ENCODE measurements at regions not wholly inside any gene's neighbourhood (a gene's known extent, or its start where the extent isn't known, plus 50 kb on each side); places are given as distances from the start of the nearest gene placed in this dataset.

DNA sequence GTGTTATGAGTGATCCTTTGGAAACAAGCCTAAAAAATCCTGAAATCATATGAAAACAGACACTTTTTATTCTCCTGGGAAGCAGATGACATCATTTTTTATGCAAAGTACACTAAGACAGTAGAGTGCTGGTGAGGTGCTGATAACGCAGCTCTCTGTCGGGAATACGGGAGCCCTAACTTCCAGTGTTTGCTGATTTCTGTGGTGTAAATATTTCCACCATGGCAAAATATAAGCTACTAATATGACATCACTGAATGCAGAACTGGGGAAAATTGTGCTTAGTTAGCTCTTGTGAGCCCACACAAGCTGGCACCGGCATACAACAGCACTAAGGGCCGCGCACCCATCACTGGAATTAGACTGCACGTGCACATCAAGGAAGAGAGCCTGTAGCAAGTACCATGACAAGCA, 82.6 kb downstream of the FAM76B start:
- TF ChIP-seq, protein P1, sequence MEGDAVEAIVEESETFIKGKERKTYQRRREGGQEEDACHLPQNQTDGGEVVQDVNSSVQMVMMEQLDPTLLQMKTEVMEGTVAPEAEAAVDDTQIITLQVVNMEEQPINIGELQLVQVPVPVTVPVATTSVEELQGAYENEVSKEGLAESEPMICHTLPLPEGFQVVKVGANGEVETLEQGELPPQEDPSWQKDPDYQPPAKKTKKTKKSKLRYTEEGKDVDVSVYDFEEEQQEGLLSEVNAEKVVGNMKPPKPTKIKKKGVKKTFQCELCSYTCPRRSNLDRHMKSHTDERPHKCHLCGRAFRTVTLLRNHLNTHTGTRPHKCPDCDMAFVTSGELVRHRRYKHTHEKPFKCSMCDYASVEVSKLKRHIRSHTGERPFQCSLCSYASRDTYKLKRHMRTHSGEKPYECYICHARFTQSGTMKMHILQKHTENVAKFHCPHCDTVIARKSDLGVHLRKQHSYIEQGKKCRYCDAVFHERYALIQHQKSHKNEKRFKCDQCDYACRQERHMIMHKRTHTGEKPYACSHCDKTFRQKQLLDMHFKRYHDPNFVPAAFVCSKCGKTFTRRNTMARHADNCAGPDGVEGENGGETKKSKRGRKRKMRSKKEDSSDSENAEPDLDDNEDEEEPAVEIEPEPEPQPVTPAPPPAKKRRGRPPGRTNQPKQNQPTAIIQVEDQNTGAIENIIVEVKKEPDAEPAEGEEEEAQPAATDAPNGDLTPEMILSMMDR (IDR thresholded peaks at IDR 0.05), result no peak
- no peak for TF ChIP-seq POLR2A (IDR thresholded peaks at IDR 0.05)

All from lower leg skin (tissue), 3 donors.